Type B pancreatic cell (in vitro differentiated cells): ENCODE measurements at regions not wholly inside any gene's neighbourhood (a gene's known extent, or its start where the extent isn't known, plus 50 kb on each side); places are given as distances from the start of the nearest gene placed in this dataset.
"Not testable (repeated sequence)": the region's sequence is repeated elsewhere in the genome, so short reads cannot be mapped to it uniquely, and the experiment has no call there.

Source experiments
- DNase-seq: peaks from one replicate; pipeline ENCODE4 v3.0.0; 2021; ENCODE audit warnings: mixed read lengths; ENCODE audit not compliant: unreplicated experiment; ENCODE audit errors: extremely low spot score
- H3K27ac Mint-ChIP-seq: 2 replicates; pipeline ENCODE4 v1.8.0; 2021; ENCODE audit warnings: mild to moderate bottlenecking, mixed read lengths
- H3K27me3 Mint-ChIP-seq: 2 replicates; pipeline ENCODE4 v1.8.0; 2021; ENCODE audit warnings: mixed read lengths
- H3K36me3 Mint-ChIP-seq: 2 replicates; pipeline ENCODE4 v1.8.0; 2021; ENCODE audit warnings: mixed read lengths
- H3K4me1 Mint-ChIP-seq: one replicate; pipeline ENCODE4 v1.8.0; 2021; ENCODE audit warnings: mixed read lengths; ENCODE audit not compliant: unreplicated experiment
- H3K4me3 Mint-ChIP-seq: 2 replicates; pipeline ENCODE4 v1.8.0; 2021; ENCODE audit warnings: mild to moderate bottlenecking, mixed read lengths
- H3K9me3 Mint-ChIP-seq: 2 replicates; pipeline ENCODE4 v1.8.0; 2021; ENCODE audit warnings: mixed read lengths
- TF ChIP-seq, protein P1 (sequence below): fragments of 200-600 bp; sonication (generic); conservative IDR thresholded peaks from 2 replicates; pipeline ENCODE4 v1.5.0; 2021; ENCODE audit warnings: antibody characterized with exemption, mild to moderate bottlenecking

DNA sequence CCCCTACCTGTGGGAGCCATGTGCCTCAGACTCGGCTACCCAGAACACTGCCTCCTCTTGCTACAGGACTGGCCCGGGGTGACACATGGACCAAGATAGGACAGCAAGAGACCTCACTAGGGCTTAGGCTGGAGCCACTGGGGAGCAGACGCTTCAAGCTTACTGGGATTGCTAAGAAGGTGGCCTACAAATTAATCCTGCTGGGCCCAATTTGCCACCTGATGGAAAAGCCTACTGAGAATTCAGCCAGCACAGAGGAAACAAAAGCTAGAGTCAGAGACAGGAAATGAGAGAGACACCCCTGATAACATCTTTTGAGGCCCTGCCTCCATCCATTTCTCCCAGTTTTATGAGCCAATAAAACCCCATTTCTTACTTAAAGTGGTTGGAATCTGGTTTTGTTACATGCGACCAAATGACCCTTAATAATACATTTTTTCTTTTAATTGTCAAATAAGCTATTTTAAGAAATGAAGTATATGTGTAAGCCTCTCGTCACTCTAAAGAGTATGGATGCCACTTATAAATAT is 282.1 kb downstream of the CXCL12 start:
- H3K9me3 Mint-ChIP-seq: no peaks in the 10 kb centered on the region

DNA sequence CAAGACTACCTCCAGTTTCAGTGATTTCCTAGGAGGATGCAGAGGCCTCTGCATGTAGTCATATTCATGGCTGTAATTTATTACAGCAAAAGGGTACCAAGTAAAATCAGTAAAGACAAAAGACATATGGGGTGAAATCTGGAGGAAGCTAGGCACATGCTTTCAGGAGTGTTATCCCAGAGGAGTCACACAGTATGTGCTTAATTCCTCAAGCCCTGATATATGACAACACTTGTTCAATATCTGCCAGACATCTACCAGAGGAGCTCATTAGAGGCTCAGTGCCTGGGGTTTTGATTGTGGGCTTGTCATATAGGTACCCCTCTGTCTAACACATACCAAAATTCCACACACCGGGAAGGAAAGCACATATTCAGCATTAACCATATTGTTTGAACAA is 283.8 kb downstream of the CXCL12 start:
- no peaks in the 10 kb centered on the region for H3K27me3 Mint-ChIP-seq
- no peaks in the 10 kb centered on the region for H3K36me3 Mint-ChIP-seq
- H3K4me1 Mint-ChIP-seq: peaks cover 10% of the 10 kb centered on the region
- no peaks in the 10 kb centered on the region for H3K9me3 Mint-ChIP-seq
- DNase-seq: no peak
- TF ChIP-seq, protein P1, sequence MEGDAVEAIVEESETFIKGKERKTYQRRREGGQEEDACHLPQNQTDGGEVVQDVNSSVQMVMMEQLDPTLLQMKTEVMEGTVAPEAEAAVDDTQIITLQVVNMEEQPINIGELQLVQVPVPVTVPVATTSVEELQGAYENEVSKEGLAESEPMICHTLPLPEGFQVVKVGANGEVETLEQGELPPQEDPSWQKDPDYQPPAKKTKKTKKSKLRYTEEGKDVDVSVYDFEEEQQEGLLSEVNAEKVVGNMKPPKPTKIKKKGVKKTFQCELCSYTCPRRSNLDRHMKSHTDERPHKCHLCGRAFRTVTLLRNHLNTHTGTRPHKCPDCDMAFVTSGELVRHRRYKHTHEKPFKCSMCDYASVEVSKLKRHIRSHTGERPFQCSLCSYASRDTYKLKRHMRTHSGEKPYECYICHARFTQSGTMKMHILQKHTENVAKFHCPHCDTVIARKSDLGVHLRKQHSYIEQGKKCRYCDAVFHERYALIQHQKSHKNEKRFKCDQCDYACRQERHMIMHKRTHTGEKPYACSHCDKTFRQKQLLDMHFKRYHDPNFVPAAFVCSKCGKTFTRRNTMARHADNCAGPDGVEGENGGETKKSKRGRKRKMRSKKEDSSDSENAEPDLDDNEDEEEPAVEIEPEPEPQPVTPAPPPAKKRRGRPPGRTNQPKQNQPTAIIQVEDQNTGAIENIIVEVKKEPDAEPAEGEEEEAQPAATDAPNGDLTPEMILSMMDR: no peak
- no peak overlapping the region for H3K27ac Mint-ChIP-seq
- no peak overlapping the region for H3K4me3 Mint-ChIP-seq

More for the DNA sequence above, 282.1 kb downstream of the CXCL12 start:
- H3K4me3 Mint-ChIP-seq: no peak overlapping the region
- peaks cover 10% of the 10 kb centered on the region for H3K4me1 Mint-ChIP-seq
- TF ChIP-seq, protein P1: no peak
- H3K36me3 Mint-ChIP-seq: no peaks in the 10 kb centered on the region
- no peak overlapping the region for H3K27ac Mint-ChIP-seq
- H3K27me3 Mint-ChIP-seq: no peaks in the 10 kb centered on the region
- no peak for DNase-seq

DNA sequence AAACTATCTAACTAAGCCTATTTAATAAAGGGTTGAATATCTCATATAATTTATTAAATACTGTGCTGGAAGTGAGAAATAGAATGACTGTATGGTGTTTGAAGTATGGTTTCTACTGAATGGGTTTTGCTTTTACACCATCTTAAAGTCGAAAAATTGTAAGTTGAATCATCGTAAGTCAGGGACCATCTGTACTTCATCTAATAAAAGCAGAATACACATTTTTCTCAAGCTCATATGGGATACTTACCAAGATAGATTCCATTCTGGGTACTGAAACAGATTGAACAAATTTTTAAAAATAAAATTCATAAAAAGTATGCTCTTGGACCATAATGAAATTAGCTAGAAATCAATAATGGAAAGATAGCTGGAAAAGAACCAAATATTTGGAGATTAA is 285.4 kb downstream of the CXCL12 start:
- Mint-ChIP-seq H3K9me3 (peaks cover 6% of the 10 kb centered on the region), H3K27me3 (no peaks in the 10 kb centered on the region), H3K36me3 (peaks cover 4% of the 10 kb centered on the region), H3K4me3 (no peak overlapping the region), H3K27ac (no peak overlapping the region), H3K4me1 (peaks cover 10% of the 10 kb centered on the region)
- DNase-seq: no peak
- TF ChIP-seq, protein P1: no peak

DNA sequence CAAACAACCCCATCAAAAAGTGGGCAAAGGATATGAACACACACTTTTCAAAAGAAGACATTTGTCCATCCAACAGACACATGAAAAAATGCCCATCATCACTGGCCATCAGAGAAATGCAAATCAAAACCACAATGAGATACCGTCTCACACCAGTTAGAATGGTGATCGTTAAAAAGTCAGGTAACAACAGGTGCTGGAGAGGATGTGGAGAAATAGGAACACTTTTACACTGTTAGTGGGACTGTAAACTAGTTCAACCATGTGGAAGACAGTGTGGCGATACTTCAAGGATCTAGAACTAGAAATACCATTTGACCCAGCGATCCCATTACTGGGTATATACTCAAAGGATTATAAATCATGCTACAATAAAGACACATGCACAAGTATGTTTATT is 288.7 kb downstream of the CXCL12 start:
- H3K9me3 Mint-ChIP-seq, H3K27me3 Mint-ChIP-seq, H3K4me3 Mint-ChIP-seq, H3K36me3 Mint-ChIP-seq, DNase-seq, H3K4me1 Mint-ChIP-seq, H3K27ac Mint-ChIP-seq: not testable (repeated sequence)

DNA sequence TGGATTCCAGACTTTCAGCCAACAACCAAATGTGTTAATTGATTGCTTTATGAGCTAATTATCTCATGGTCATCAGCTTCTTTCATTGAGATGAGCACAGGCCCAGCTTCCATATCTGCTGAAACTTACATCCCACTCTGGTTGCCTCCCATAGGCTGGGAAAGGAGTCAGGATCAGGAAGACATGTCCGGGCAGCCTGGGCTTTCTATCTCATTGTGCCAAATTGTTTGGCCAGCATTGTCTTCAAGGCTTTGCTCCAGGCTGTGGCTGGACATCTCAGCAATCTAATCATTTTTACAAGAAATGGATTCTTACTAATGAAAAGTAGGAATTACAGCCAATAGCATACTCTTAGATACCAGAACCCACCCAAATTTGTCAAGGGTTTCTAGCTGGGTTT is 295.2 kb downstream of the CXCL12 start:
- TF ChIP-seq, protein P1: no peak
- no peaks in the 10 kb centered on the region for H3K36me3 Mint-ChIP-seq
- H3K4me1 Mint-ChIP-seq: peaks cover 6% of the 10 kb centered on the region
- no peak overlapping the region for H3K27ac Mint-ChIP-seq
- no peaks in the 10 kb centered on the region for H3K27me3 Mint-ChIP-seq
- no peak for DNase-seq
- peaks cover 5% of the 10 kb centered on the region for H3K9me3 Mint-ChIP-seq
- H3K4me3 Mint-ChIP-seq: no peak overlapping the region

DNA sequence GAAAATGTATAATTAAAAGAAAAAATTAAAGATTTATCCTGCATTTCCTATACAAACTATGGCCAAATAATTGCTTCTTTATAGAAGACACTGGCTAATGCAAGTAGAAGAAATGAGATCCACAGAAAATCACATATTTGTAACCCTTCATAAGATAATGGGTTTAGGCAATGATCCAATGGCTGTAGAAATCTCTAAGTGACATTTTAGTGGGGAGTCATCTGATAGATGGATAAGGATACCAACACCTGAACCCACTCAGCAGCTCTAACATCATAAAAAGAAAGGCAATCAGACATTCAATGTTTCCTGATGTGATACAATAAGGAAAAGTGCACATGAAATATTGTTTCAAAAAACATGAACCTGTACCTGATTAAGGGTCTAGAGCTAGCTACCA is 297.5 kb downstream of the CXCL12 start:
- Mint-ChIP-seq H3K27me3 (no peaks in the 10 kb centered on the region), H3K36me3 (no peaks in the 10 kb centered on the region), H3K9me3 (peaks cover 5% of the 10 kb centered on the region), H3K4me3 (no peak overlapping the region), H3K27ac (no peak overlapping the region), H3K4me1 (peaks cover 11% of the 10 kb centered on the region)
- TF ChIP-seq, protein P1: no peak
- no peak for DNase-seq
